Fibroblast of the aortic adventitia (primary cell): ENCODE measurements at regions not wholly inside any gene's neighbourhood (a gene's known extent, or its start where the extent isn't known, plus 50 kb on each side); places are given as distances from the start of the nearest gene placed in this dataset.

ENCODE experiments used
- DNase-seq: peaks from one replicate; pipeline ENCODE4 v3.0.0-alpha.2; 2010; ENCODE audit warnings: low read depth
- H3K4me3 ChIP-seq: 2 replicates; pipeline ENCODE4 v1.5.1; 2011; ENCODE audit warnings: low read depth, mild to moderate bottlenecking, control low read depth, low read length, moderate library complexity
- TF ChIP-seq, protein P1 (sequence below): IDR thresholded peaks from 2 replicates; pipeline ENCODE4 v1.5.1; 2011; ENCODE audit warnings: mild to moderate bottlenecking, low read length, control low read depth, inconsistent platforms; ENCODE audit not compliant: insufficient read depth

DNA sequence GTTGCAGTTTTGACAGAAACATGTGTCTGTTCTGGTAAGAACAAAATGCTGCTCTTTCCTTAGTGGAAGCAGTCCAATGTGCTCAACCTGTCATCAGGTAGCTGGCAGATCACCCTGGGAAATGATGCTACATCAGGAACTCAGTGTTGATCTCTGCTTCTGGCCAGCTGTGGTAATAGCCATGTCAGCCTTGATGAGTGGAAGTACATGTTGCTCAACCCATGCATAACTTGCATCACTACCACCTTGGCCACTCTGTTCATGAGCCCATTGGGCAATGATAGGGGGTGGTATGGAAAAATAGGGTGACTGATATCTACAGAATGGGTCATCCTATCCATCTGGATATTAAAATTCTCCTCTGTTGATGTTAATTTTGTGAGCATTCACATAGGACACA is 411.0 kb downstream of the C12orf50 start:
- DNase-seq: peak; percentile 3
- no peak overlapping the region for H3K4me3 ChIP-seq
- TF ChIP-seq, protein P1, sequence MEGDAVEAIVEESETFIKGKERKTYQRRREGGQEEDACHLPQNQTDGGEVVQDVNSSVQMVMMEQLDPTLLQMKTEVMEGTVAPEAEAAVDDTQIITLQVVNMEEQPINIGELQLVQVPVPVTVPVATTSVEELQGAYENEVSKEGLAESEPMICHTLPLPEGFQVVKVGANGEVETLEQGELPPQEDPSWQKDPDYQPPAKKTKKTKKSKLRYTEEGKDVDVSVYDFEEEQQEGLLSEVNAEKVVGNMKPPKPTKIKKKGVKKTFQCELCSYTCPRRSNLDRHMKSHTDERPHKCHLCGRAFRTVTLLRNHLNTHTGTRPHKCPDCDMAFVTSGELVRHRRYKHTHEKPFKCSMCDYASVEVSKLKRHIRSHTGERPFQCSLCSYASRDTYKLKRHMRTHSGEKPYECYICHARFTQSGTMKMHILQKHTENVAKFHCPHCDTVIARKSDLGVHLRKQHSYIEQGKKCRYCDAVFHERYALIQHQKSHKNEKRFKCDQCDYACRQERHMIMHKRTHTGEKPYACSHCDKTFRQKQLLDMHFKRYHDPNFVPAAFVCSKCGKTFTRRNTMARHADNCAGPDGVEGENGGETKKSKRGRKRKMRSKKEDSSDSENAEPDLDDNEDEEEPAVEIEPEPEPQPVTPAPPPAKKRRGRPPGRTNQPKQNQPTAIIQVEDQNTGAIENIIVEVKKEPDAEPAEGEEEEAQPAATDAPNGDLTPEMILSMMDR: no peak

DNA sequence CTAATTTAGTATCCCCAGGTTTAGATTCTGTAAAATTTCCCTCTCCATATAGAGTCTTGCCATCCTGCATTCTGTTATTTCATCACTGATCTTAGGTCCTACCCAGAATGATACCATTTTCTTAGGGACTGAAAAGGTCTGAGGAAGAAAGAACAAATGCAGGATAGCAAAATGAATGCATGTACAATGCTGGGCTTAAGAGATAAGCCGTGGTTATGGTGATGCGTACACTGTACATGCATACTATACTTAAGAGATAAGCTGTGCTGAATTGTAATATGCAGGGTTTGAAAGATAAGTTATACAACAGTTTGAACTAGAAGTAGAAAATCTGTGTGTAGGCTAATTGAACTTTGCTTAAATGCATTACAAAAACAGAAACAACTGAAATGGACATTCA is 416.2 kb downstream of the C12orf50 start:
- TF ChIP-seq, protein P1: no peak
- no peak overlapping the region for H3K4me3 ChIP-seq
- DNase-seq: no peak

DNA sequence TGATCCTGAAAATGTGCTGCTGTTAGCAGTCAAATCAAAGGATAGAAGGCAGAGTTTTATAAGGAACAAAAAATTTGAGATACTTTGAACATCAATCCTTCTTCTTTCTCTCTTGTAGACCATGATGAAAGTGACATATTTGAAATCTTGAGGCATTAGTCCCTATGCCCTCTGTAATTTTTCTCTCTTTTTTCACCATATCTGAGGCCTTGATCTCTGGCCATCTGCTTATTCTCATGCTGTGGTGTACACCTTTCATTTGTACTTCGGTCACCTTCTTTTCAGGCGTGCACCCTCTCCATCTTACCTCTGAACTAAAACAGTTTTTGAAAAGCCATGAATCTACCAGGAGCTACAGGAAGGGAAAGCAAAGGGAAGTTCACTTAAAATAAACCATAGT is 420.9 kb downstream of the C12orf50 start:
- TF ChIP-seq, protein P1: no peak
- DNase-seq: no peak
- H3K4me3 ChIP-seq: no peak overlapping the region

DNA sequence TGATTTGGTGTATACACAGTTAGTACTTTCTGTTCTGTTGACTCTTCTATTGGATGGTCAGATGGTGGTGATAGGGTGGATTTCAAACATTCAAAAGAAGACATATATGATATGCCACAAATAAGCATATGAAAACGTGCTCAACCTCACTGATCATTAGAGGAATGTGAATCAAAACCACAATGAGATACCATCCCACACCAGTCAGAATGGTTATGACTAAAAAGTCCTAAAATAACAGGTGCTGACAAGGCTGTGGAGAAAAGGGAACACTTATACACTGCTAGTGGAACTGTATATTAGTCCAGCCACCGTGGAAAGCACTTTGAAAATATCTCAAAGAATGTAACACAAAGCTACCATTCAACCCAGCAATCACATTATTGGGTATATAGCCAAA is 425.5 kb downstream of the C12orf50 start:
- H3K4me3 ChIP-seq: no peak overlapping the region
- DNase-seq: no peak
- TF ChIP-seq, protein P1: no peak

DNA sequence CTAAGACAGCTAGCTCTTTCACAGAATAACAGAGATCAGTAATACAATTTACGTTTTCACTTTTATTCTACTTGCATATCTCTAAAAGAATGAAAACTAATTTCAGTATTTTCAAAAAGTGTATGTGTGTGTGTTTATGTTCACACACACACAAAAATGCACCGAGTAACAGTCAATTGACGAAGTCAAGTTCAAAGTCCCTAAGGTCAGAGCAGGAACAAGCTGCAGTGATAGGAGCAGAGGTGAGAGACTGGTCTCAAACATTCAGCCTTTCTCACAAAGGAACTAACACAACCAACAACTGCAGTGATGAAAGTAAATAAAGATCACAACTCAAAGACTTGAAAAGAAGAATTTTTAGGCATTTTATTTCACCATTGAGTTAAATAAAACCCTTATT is 429.7 kb downstream of the C12orf50 start:
- TF ChIP-seq, protein P1: no peak
- DNase-seq: no peak
- H3K4me3 ChIP-seq: no peak overlapping the region

DNA sequence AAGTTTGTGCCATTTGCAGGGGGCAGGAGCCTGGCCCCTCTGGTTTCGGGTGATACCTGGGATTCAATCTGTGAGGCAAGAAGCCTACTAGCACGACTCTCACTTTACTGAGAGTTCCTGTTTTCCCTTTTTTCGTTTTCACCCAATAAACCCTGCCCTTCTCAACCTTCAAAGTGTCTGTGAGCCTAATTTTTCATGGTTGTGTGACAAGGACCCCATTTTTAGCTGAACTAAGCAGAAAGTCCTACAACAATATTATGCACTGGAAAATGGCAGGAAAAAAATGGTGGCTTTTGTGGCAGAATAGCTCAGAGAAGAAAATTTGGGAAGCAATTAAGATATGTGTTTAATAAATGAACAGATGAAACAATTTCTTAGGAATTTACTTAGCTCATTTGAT is 432.1 kb downstream of the C12orf50 start:
- TF ChIP-seq, protein P1: no peak
- no peak for DNase-seq
- no peak overlapping the region for H3K4me3 ChIP-seq

DNA sequence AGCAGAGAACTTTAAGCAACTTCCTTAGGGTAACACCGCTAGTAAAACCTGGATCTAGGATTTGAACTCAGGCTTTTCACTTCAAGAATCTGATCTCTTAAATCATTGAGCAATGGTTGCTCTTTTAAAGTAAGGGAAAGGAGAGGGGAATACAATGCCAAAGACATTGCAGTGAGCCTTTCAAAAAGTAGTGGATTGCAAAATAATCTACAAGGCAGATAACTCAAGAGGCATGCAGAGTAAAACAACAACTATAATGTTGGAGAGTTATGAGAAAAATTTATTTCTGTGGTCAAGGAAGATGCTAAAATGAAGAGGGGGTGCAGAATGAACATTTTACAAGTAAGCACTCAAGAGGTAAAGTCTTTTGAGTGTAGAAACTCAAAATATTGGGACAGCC is 432.6 kb downstream of the C12orf50 start:
- H3K4me3 ChIP-seq: no peak overlapping the region
- DNase-seq: peak; percentile 45
- TF ChIP-seq, protein P1: no peak
